ENCODE measurements at regions not wholly inside any gene's neighbourhood (a gene's known extent, or its start where the extent isn't known, plus 50 kb on each side); places are given as distances from the start of the nearest gene placed in this dataset.
A peak's percentile ranks its signal among the peaks of the same experiment; 100 is the strongest.
"Not testable (repeated sequence)": the region's sequence is repeated elsewhere in the genome, so short reads cannot be mapped to it uniquely, and the experiment has no call there.

GRCh38 chr2:122031544-122032263, 276.3 kb downstream of the TSN start:
- peaks cover 2% of the 10 kb centered on the region; the same call in 1 of the 2 replicates for H4K20me1 ChIP-seq (ENCODE audit: insufficient read depth, low read depth, low read length)
- no peak overlapping the region for H3K27ac ChIP-seq (ENCODE audit: low read length)
- H3K9me2 ChIP-seq (replicated peaks; ENCODE audit: insufficient read depth, low read length), result no peaks in the 10 kb centered on the region
- H3K79me2 ChIP-seq (ENCODE audit: low read length), result no peaks in the 10 kb centered on the region
- H3K9ac ChIP-seq (ENCODE audit: low read length), result no peak overlapping the region
- peaks cover 39% of the 10 kb centered on the region for H3K4me1 ChIP-seq (ENCODE audit: low read length)
- peak overlapping the region; percentile 11 for H3K4me2 ChIP-seq (ENCODE audit: low read depth, low read length, poor library complexity, severe bottlenecking)
- peak; percentile 77 for DNase-seq
- H3K27me3 ChIP-seq (ENCODE audit: low read length), result no peaks in the 10 kb centered on the region
- no peak overlapping the region for H3K4me3 ChIP-seq (ENCODE audit: low read length)
- no peak overlapping the region for H2AFZ ChIP-seq (ENCODE audit: low read length)
- H3K9me3 ChIP-seq (ENCODE audit: low read length), result no peaks in the 10 kb centered on the region
- H3K36me3 ChIP-seq (ENCODE audit: insufficient read depth, low read length), result no peaks in the 10 kb centered on the region

- Histone ChIP-seq H4K20me1 (ENCODE audit: insufficient read depth, low read depth, low read length) (peaks cover 2% of the 10 kb centered on the region; the same call in 1 of the 2 replicates), H3K79me2 (ENCODE audit: low read length) (no peaks in the 10 kb centered on the region), H3K36me3 (ENCODE audit: insufficient read depth, low read length) (no peaks in the 10 kb centered on the region), H2AFZ (ENCODE audit: low read length) (no peak overlapping the region), H3K9ac (ENCODE audit: low read length) (no peak overlapping the region), H3K9me2 (replicated peaks; ENCODE audit: insufficient read depth, low read length) (no peaks in the 10 kb centered on the region), H3K4me2 (ENCODE audit: low read depth, low read length, poor library complexity, severe bottlenecking) (peak overlapping the region; percentile 11), H3K27me3 (ENCODE audit: low read length) (peaks cover 2% of the 10 kb centered on the region; the same call in 1 of the 2 replicates), H3K27ac (ENCODE audit: low read length) (no peak overlapping the region), H3K4me3 (ENCODE audit: low read length) (no peak overlapping the region), H3K9me3 (ENCODE audit: low read length) (no peaks in the 10 kb centered on the region), H3K4me1 (ENCODE audit: low read length) (peaks cover 39% of the 10 kb centered on the region)
- DNase-seq, result no peak
Observed at GRCh38 chr2:122032264-122032645, 276.8 kb downstream of the TSN start.

- H2AFZ ChIP-seq (ENCODE audit: low read length), result no peak overlapping the region
- peaks cover 2% of the 10 kb centered on the region; the same call in 1 of the 2 replicates for H4K20me1 ChIP-seq (ENCODE audit: insufficient read depth, low read depth, low read length)
- H3K4me3 ChIP-seq (ENCODE audit: low read length), result no peak overlapping the region
- no peak overlapping the region for H3K27ac ChIP-seq (ENCODE audit: low read length)
- no peaks in the 10 kb centered on the region for H3K36me3 ChIP-seq (ENCODE audit: insufficient read depth, low read length)
- H3K4me1 ChIP-seq (ENCODE audit: low read length), result peaks cover 39% of the 10 kb centered on the region
- no peaks in the 10 kb centered on the region for H3K9me3 ChIP-seq (ENCODE audit: low read length)
- H3K9ac ChIP-seq (ENCODE audit: low read length), result no peak overlapping the region
- H3K9me2 ChIP-seq (replicated peaks; ENCODE audit: insufficient read depth, low read length), result no peaks in the 10 kb centered on the region
- H3K79me2 ChIP-seq (ENCODE audit: low read length), result no peaks in the 10 kb centered on the region
- no peak overlapping the region for H3K4me2 ChIP-seq (ENCODE audit: low read depth, low read length, poor library complexity, severe bottlenecking)
- no peak for DNase-seq
- peaks cover 2% of the 10 kb centered on the region; the same call in 1 of the 2 replicates for H3K27me3 ChIP-seq (ENCODE audit: low read length)
Observed at GRCh38 chr2:122033778-122034177, 278.3 kb downstream of the TSN start.

- peaks cover 39% of the 10 kb centered on the region for H3K4me1 ChIP-seq (ENCODE audit: low read length)
Observed at GRCh38 chr2:122034344-122034743, 278.9 kb downstream of the TSN start.

GRCh38 chr2:122034777-122035176, 279.3 kb downstream of the TSN start:
- Histone ChIP-seq H3K27me3 (ENCODE audit: low read length) (peaks cover 2% of the 10 kb centered on the region; the same call in 1 of the 2 replicates), H3K79me2 (ENCODE audit: low read length) (no peaks in the 10 kb centered on the region), H3K4me1 (ENCODE audit: low read length) (peaks cover 39% of the 10 kb centered on the region), H3K9ac (ENCODE audit: low read length) (no peak overlapping the region), H4K20me1 (ENCODE audit: insufficient read depth, low read depth, low read length) (peaks cover 2% of the 10 kb centered on the region; the same call in 1 of the 2 replicates), H3K9me3 (ENCODE audit: low read length) (no peaks in the 10 kb centered on the region), H3K27ac (ENCODE audit: low read length) (no peak overlapping the region), H3K36me3 (ENCODE audit: insufficient read depth, low read length) (no peaks in the 10 kb centered on the region), H2AFZ (ENCODE audit: low read length) (no peak overlapping the region), H3K9me2 (replicated peaks; ENCODE audit: insufficient read depth, low read length) (no peaks in the 10 kb centered on the region), H3K4me3 (ENCODE audit: low read length) (no peak overlapping the region), H3K4me2 (ENCODE audit: low read depth, low read length, poor library complexity, severe bottlenecking) (peak overlapping the region; percentile 21)
- DNase-seq, result no peak

More at GRCh38 chr2:122034344-122034743, 278.9 kb downstream of the TSN start:
- Histone ChIP-seq H3K9ac (ENCODE audit: low read length) (no peak overlapping the region), H3K27ac (ENCODE audit: low read length) (no peak overlapping the region), H2AFZ (ENCODE audit: low read length) (no peak overlapping the region), H3K79me2 (ENCODE audit: low read length) (no peaks in the 10 kb centered on the region), H3K27me3 (ENCODE audit: low read length) (peaks cover 2% of the 10 kb centered on the region; the same call in 1 of the 2 replicates), H4K20me1 (ENCODE audit: insufficient read depth, low read depth, low read length) (peaks cover 2% of the 10 kb centered on the region; the same call in 1 of the 2 replicates), H3K4me2 (ENCODE audit: low read depth, low read length, poor library complexity, severe bottlenecking) (no peak overlapping the region), H3K9me3 (ENCODE audit: low read length) (no peaks in the 10 kb centered on the region), H3K9me2 (replicated peaks; ENCODE audit: insufficient read depth, low read length) (no peaks in the 10 kb centered on the region), H3K36me3 (ENCODE audit: insufficient read depth, low read length) (no peaks in the 10 kb centered on the region), H3K4me3 (ENCODE audit: low read length) (no peak overlapping the region)
- no peak for DNase-seq

- not testable (repeated sequence) for H3K27ac ChIP-seq (ENCODE audit: low read length); H3K9me2 ChIP-seq (replicated peaks; ENCODE audit: insufficient read depth, low read length); H2AFZ ChIP-seq (ENCODE audit: low read length); H3K4me2 ChIP-seq (ENCODE audit: low read depth, low read length, poor library complexity, severe bottlenecking); DNase-seq; H3K27me3 ChIP-seq (ENCODE audit: low read length); H4K20me1 ChIP-seq (ENCODE audit: insufficient read depth, low read depth, low read length); H3K4me3 ChIP-seq (ENCODE audit: low read length); H3K9me3 ChIP-seq (ENCODE audit: low read length); H3K36me3 ChIP-seq (ENCODE audit: insufficient read depth, low read length); H3K9ac ChIP-seq (ENCODE audit: low read length); H3K79me2 ChIP-seq (ENCODE audit: low read length)
- peaks cover 14% of the 10 kb centered on the region for H3K4me1 ChIP-seq (ENCODE audit: low read length)
Observed at GRCh38 chr2:122038816-122039215, 283.4 kb downstream of the TSN start.

GRCh38 chr2:122041455-122041854, 286.0 kb downstream of the TSN start:
- Histone ChIP-seq H3K36me3 (ENCODE audit: insufficient read depth, low read length) (no peaks in the 10 kb centered on the region), H3K79me2 (ENCODE audit: low read length) (no peaks in the 10 kb centered on the region), H3K4me1 (ENCODE audit: low read length) (no peaks in the 10 kb centered on the region), H3K4me2 (ENCODE audit: low read depth, low read length, poor library complexity, severe bottlenecking) (no peak overlapping the region), H3K27ac (ENCODE audit: low read length) (no peak overlapping the region), H3K9ac (ENCODE audit: low read length) (no peak overlapping the region), H3K9me2 (replicated peaks; ENCODE audit: insufficient read depth, low read length) (no peaks in the 10 kb centered on the region), H3K27me3 (ENCODE audit: low read length) (peaks cover 2% of the 10 kb centered on the region; the same call in 1 of the 2 replicates), H3K4me3 (ENCODE audit: low read length) (no peak overlapping the region), H3K9me3 (ENCODE audit: low read length) (no peaks in the 10 kb centered on the region), H4K20me1 (ENCODE audit: insufficient read depth, low read depth, low read length) (no peaks in the 10 kb centered on the region), H2AFZ (ENCODE audit: low read length) (no peak overlapping the region)
- DNase-seq, result no peak

- not testable (repeated sequence) for DNase-seq; H3K9me2 ChIP-seq (replicated peaks; ENCODE audit: insufficient read depth, low read length); H4K20me1 ChIP-seq (ENCODE audit: insufficient read depth, low read depth, low read length); H3K27ac ChIP-seq (ENCODE audit: low read length); H3K9ac ChIP-seq (ENCODE audit: low read length); H3K4me1 ChIP-seq (ENCODE audit: low read length); H3K27me3 ChIP-seq (ENCODE audit: low read length); H3K4me3 ChIP-seq (ENCODE audit: low read length); H3K9me3 ChIP-seq (ENCODE audit: low read length); H2AFZ ChIP-seq (ENCODE audit: low read length); H3K36me3 ChIP-seq (ENCODE audit: insufficient read depth, low read length); H3K79me2 ChIP-seq (ENCODE audit: low read length); H3K4me2 ChIP-seq (ENCODE audit: low read depth, low read length, poor library complexity, severe bottlenecking)
Observed at GRCh38 chr2:122051659-122052058, 296.2 kb downstream of the TSN start.
